ENCODE measurements at regions not wholly inside any gene's neighbourhood (a gene's known extent, or its start where the extent isn't known, plus 50 kb on each side); places are given as distances from the start of the nearest gene placed in this dataset.

DNA sequence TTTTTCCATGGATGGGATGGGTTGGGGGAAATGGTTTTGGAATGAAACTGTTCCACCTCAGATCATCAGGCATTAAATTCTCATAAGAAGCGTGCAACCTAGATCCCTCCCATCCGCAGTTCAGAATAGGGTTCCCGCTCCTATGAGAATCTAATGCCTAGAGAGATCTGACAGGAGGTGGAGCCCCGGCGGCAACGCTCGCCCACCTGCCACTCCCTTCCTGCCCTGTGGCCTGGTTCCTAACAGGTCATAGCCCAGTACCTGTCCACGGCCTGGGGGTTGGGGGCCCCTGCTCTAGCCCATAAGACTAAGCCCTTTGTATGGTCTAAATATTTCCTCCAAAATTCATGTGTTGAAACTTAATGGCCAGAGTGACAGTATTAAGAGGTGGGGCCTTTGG is 92.3 kb upstream of the SALL4 start:
- TF ChIP-seq, protein P1, sequence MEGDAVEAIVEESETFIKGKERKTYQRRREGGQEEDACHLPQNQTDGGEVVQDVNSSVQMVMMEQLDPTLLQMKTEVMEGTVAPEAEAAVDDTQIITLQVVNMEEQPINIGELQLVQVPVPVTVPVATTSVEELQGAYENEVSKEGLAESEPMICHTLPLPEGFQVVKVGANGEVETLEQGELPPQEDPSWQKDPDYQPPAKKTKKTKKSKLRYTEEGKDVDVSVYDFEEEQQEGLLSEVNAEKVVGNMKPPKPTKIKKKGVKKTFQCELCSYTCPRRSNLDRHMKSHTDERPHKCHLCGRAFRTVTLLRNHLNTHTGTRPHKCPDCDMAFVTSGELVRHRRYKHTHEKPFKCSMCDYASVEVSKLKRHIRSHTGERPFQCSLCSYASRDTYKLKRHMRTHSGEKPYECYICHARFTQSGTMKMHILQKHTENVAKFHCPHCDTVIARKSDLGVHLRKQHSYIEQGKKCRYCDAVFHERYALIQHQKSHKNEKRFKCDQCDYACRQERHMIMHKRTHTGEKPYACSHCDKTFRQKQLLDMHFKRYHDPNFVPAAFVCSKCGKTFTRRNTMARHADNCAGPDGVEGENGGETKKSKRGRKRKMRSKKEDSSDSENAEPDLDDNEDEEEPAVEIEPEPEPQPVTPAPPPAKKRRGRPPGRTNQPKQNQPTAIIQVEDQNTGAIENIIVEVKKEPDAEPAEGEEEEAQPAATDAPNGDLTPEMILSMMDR (IDR thresholded peaks at IDR 0.05; ENCODE audit: low read depth, low read length): no peak
- no peak for DNase-seq (ENCODE audit: low read depth, low spot score)
- Histone ChIP-seq H3K27ac (ENCODE audit: low read depth, low read length) (no peak overlapping the region), H3K27me3 (ENCODE audit: control insufficient read depth, insufficient read depth, low read length) (no peaks in the 10 kb centered on the region), H3K9me3 (ENCODE audit: control insufficient read depth, insufficient read depth, low read length) (no peaks in the 10 kb centered on the region), H3K4me3 (ENCODE audit: low read depth, low read length) (no peak overlapping the region)
- POLR2A ChIA-PET: no interaction called here
- CTCF ChIA-PET: no interaction called here

DNA sequence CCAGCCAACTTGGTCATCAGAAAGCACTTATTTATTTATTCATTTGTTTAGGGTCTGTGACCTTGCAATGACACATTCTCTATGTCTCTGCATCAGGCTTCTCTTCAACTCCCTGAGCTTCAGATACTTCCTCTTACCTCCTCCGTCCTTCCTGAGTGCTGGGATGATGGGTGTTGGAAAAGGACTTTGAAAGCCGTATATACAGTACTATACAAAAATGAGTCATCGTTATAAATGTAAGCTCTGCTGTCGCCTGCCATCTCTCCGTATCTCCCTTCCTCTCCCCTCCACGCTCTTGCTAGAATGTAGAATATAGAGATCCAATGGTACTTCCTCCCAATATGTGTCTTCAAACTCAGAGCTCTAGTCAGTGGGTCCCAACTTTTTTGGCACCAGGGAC is 91.9 kb upstream of the SALL4 start:
- no peaks in the 10 kb centered on the region for H3K27me3 ChIP-seq (ENCODE audit: control insufficient read depth, insufficient read depth, low read length)
- TF ChIP-seq, protein P1 (IDR thresholded peaks at IDR 0.05; ENCODE audit: low read depth, low read length): no peak
- H3K4me3 ChIP-seq (ENCODE audit: low read depth, low read length): no peak overlapping the region
- no peak for DNase-seq (ENCODE audit: low read depth, low spot score)
- no peaks in the 10 kb centered on the region for H3K9me3 ChIP-seq (ENCODE audit: control insufficient read depth, insufficient read depth, low read length)
- H3K27ac ChIP-seq (ENCODE audit: low read depth, low read length): no peak overlapping the region
- ChIA-PET POLR2A (interaction anchor here (0.7 kb wide), 1 partner anchor 89 kb away, joined by 4 read pairs; no protein-coding TSS in a partner anchor), CTCF (no interaction called here)

DNA sequence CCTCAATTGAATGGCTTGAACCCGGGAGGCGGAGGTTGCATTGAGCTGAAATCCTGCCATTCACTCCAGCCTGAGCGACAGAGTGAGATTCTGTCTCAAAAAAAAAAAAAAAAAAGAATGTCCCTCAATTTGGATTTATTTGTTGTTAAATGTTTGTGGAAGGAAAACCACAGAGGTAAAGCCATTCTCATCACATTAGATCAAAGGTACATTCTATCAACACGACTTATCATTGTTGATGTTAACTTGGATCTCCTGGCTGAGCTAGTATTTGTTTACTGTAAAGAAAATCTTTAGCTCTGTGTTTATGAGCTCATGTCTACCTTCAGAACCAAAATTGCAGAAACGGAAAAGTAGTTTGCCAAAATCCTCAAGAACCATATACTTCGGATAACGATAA is 91.4 kb upstream of the SALL4 start:
- POLR2A ChIA-PET: interaction anchor here (0.7 kb wide), 2 partner anchors 26 to 89 kb away, joined by 4 to 5 read pairs; no protein-coding TSS in a partner anchor
- Histone ChIP-seq H3K27me3 (ENCODE audit: control insufficient read depth, insufficient read depth, low read length) (no peaks in the 10 kb centered on the region), H3K27ac (ENCODE audit: low read depth, low read length) (no peak overlapping the region), H3K9me3 (ENCODE audit: control insufficient read depth, insufficient read depth, low read length) (no peaks in the 10 kb centered on the region), H3K4me3 (ENCODE audit: low read depth, low read length) (no peak overlapping the region)
- TF ChIP-seq, protein P1 (IDR thresholded peaks at IDR 0.05; ENCODE audit: low read depth, low read length): no peak
- CTCF ChIA-PET: interaction anchor here (0.9 kb wide), 1 partner anchor 235 kb away, joined by 5 read pairs; no protein-coding TSS in a partner anchor
- DNase-seq (ENCODE audit: low read depth, low spot score): no peak

DNA sequence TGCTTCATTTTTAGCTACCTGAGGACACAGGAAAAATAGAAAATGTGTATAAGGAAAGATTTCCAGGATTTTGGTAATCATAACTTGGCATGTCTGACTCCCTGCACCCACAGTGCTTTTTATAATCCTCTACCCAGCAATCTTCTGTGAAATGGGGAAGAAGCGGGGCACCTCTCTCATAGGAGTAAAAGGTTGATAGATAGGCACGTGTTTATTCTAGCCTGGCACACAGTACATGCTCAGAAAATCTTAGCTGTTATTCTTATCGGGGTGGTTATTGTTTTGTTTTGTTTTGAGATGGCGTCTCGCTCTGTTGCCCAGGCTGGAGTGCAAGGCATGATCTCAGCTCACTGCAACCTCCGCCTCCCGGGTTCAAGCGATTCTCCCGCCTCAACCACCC is 87.7 kb upstream of the SALL4 start:
- no peaks in the 10 kb centered on the region for H3K9me3 ChIP-seq (ENCODE audit: control insufficient read depth, insufficient read depth, low read length)
- DNase-seq (ENCODE audit: low read depth, low spot score): no peak
- no peak overlapping the region for H3K4me3 ChIP-seq (ENCODE audit: low read depth, low read length)
- TF ChIP-seq, protein P1 (IDR thresholded peaks at IDR 0.05; ENCODE audit: low read depth, low read length): no peak
- H3K27ac ChIP-seq (ENCODE audit: low read depth, low read length): no peak overlapping the region
- peaks cover 2% of the 10 kb centered on the region for H3K27me3 ChIP-seq (ENCODE audit: control insufficient read depth, insufficient read depth, low read length)
- ChIA-PET CTCF (no interaction called here), POLR2A (no interaction called here)

DNA sequence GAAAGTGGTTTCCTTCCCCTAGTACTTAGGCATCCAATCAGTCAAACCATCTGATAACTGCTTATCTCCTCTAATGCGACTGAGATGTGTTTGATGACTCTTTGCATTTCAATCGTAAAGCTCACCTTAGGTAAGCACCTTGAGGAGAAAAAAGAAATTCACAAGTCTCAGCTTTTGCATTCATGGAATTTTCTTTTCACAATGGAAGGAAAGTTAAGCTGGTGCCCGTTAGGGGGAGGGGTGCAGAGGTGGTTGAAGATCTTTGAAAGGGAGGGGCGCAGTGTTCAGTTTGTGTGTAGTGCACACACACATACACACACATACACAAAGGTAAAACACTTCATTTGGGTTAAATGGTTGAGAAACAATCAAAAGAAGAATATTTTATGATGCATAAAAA is 87.1 kb upstream of the SALL4 start:
- CTCF ChIA-PET: no interaction called here
- DNase-seq (ENCODE audit: low read depth, low spot score): no peak
- H3K9me3 ChIP-seq (ENCODE audit: control insufficient read depth, insufficient read depth, low read length): no peaks in the 10 kb centered on the region
- no peak overlapping the region for H3K27ac ChIP-seq (ENCODE audit: low read depth, low read length)
- H3K27me3 ChIP-seq (ENCODE audit: control insufficient read depth, insufficient read depth, low read length): peaks cover 2% of the 10 kb centered on the region
- POLR2A ChIA-PET: no interaction called here
- TF ChIP-seq, protein P1 (IDR thresholded peaks at IDR 0.05; ENCODE audit: low read depth, low read length): no peak
- no peak overlapping the region for H3K4me3 ChIP-seq (ENCODE audit: low read depth, low read length)
